Endodermal cell (in vitro differentiated cells): ENCODE measurements at regions not wholly inside any gene's neighbourhood (a gene's known extent, or its start where the extent isn't known, plus 50 kb on each side); places are given as distances from the start of the nearest gene placed in this dataset.

Source experiments
- DNase-seq: peaks from one replicate; pipeline ENCODE4 v3.0.0-alpha.2; 2017
- H3K27ac ChIP-seq: 2 replicates; pipeline ENCODE4 v1.5.1; 2013; ENCODE audit warnings: mild to moderate bottlenecking, low read depth, low read length, moderate library complexity
- H3K27me3 ChIP-seq: 2 replicates; pipeline ENCODE4 v1.6.1; 2013; ENCODE audit warnings: mild to moderate bottlenecking, low read length, moderate library complexity; ENCODE audit not compliant: insufficient read depth, control insufficient read depth, poor library complexity, severe bottlenecking
- H3K36me3 ChIP-seq: 2 replicates; pipeline ENCODE4 v1.7.0; 2013; ENCODE audit warnings: mild to moderate bottlenecking, low read length, moderate library complexity; ENCODE audit not compliant: control insufficient read depth, insufficient read depth
- H3K4me1 ChIP-seq: one replicate; pipeline ENCODE4 v1.7.0; 2013; ENCODE audit warnings: low read length; ENCODE audit not compliant: control insufficient read depth, insufficient read depth
- H3K4me3 ChIP-seq: 2 replicates; pipeline ENCODE4 v1.5.1; 2013; ENCODE audit warnings: mild to moderate bottlenecking, low read length, moderate library complexity
- H3K9ac ChIP-seq: 2 replicates; pipeline ENCODE4 v1.6.1; 2013; ENCODE audit warnings: mild to moderate bottlenecking, low read length, moderate library complexity; ENCODE audit not compliant: poor library complexity, severe bottlenecking; ENCODE audit errors: extremely low read depth
- H3K9me3 ChIP-seq: 2 replicates; pipeline ENCODE4 v1.6.1; 2013; ENCODE audit warnings: mild to moderate bottlenecking, low read length, moderate library complexity; ENCODE audit not compliant: control insufficient read depth
- H3K27ac Mint-ChIP-seq: 2 replicates; pipeline ENCODE4 v1.8.0; 2020; ENCODE audit warnings: mixed read lengths
- H3K27me3 Mint-ChIP-seq: 2 replicates; pipeline ENCODE4 v1.8.0; 2021; ENCODE audit warnings: mild to moderate bottlenecking, mixed read lengths; ENCODE audit not compliant: insufficient read depth
- H3K36me3 Mint-ChIP-seq: 2 replicates; pipeline ENCODE4 v1.8.0; 2020; ENCODE audit warnings: low read depth, mixed read lengths
- H3K4me1 Mint-ChIP-seq: 2 replicates; pipeline ENCODE4 v1.8.0; 2020; ENCODE audit warnings: mixed read lengths
- H3K4me3 Mint-ChIP-seq: 2 replicates; pipeline ENCODE4 v1.8.0; 2020; ENCODE audit warnings: mild to moderate bottlenecking, moderate library complexity, mixed read lengths
- H3K9me3 Mint-ChIP-seq: 2 replicates; pipeline ENCODE4 v1.8.0; 2020; ENCODE audit warnings: mild to moderate bottlenecking, mixed read lengths
- WGBS, 2 experiments: methylation state at CpG; one replicate each; pipeline versions ENCODE4 v1.1.5 to v1.1.7; 2013; ENCODE audit warnings: missing lambda C conversion rate in 2 of 2, mixed read lengths in 1 of 2; ENCODE audit not compliant: insufficient coverage in 1 of 2, insufficient read length in 1 of 2; 5-methylcytosine and 5-hydroxymethylcytosine counted together
- TF ChIP-seq, protein P1 (sequence below): fragments of 200-600 bp; sonication (generic); conservative IDR thresholded peaks from 2 replicates; pipeline ENCODE4 v1.5.0; 2021; ENCODE audit warnings: antibody characterized with exemption, mild to moderate bottlenecking

DNA sequence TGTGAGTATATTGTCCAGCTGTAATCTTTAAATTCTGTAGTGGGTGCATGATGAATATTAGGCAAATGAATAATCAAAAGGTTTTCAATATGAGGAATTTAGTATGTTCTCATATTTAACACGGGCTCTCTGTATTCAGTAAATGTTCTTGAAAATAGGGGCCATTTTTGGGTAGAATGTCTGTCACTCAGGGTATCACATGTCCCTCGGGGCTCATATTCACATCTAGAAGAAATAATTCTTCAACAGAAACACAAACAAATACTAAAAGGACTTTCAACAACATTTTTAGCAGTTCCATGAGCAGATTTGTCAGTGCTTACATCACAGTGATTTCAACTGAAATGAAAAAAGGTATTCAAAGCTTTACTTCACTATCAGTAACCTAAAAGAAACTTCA lies 1388.4 kb upstream of the MIR17HG start:
- Histone ChIP-seq H3K27ac (no peak overlapping the region), H3K9ac (no peak overlapping the region), H3K9me3 (peaks cover 10% of the 10 kb centered on the region), H3K36me3 (no peaks in the 10 kb centered on the region), H3K27me3 (no peaks in the 10 kb centered on the region), H3K4me1 (no peaks in the 10 kb centered on the region), H3K4me3 (no peak overlapping the region)
- TF ChIP-seq, protein P1, sequence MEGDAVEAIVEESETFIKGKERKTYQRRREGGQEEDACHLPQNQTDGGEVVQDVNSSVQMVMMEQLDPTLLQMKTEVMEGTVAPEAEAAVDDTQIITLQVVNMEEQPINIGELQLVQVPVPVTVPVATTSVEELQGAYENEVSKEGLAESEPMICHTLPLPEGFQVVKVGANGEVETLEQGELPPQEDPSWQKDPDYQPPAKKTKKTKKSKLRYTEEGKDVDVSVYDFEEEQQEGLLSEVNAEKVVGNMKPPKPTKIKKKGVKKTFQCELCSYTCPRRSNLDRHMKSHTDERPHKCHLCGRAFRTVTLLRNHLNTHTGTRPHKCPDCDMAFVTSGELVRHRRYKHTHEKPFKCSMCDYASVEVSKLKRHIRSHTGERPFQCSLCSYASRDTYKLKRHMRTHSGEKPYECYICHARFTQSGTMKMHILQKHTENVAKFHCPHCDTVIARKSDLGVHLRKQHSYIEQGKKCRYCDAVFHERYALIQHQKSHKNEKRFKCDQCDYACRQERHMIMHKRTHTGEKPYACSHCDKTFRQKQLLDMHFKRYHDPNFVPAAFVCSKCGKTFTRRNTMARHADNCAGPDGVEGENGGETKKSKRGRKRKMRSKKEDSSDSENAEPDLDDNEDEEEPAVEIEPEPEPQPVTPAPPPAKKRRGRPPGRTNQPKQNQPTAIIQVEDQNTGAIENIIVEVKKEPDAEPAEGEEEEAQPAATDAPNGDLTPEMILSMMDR, result no peak
- Mint-ChIP-seq H3K27me3 (no peaks in the 10 kb centered on the region), H3K27ac (no peak overlapping the region), H3K36me3 (no peaks in the 10 kb centered on the region), H3K4me1 (peaks cover 5% of the 10 kb centered on the region), H3K4me3 (no peak overlapping the region), H3K9me3 (peaks cover 3% of the 10 kb centered on the region)
- whole genome bisulfite sequencing, 2 experiments, result 86% methylated on average over 2 of the region's 2 CpGs; no CpG with 5 or more reads in 1 of the 2 experiments
- DNase-seq, result no peak

DNA sequence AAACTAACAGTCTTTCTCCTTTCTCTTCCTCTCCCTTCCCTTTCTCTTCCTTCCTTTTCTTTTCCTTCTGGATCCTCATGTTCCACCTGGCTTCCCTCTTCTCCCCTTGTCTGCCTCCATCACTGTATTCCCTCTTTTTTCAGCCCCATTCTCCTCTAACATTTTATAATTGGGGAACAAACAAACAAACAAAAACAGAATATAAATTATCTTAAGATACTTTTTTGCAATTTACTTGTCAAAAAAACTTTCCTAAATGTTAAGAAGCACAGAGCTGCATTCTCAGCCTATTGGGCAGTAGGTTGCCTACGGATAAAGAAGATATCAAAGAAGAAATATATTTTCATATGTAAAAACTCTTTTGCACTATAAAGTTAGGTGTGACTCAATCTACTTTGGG lies 1382.2 kb upstream of the MIR17HG start:
- peaks cover 4% of the 10 kb centered on the region for H3K27me3 Mint-ChIP-seq
- Histone ChIP-seq H3K4me3 (no peak overlapping the region), H3K9me3 (peaks cover 4% of the 10 kb centered on the region), H3K36me3 (no peaks in the 10 kb centered on the region), H3K27ac (no peak overlapping the region), H3K4me1 (no peaks in the 10 kb centered on the region), H3K9ac (no peak overlapping the region), H3K27me3 (no peaks in the 10 kb centered on the region)
- no peak for DNase-seq
- H3K4me1 Mint-ChIP-seq, result peaks cover 26% of the 10 kb centered on the region
- WGBS, 2 experiments, result 100% methylated on average over 1 of the region's 1 CpG; no CpG with 5 or more reads in 1 of the 2 experiments
- no peaks in the 10 kb centered on the region for H3K9me3 Mint-ChIP-seq
- H3K4me3 Mint-ChIP-seq, result no peak overlapping the region
- no peak overlapping the region for H3K27ac Mint-ChIP-seq
- TF ChIP-seq, protein P1, result no peak
- H3K36me3 Mint-ChIP-seq, result no peaks in the 10 kb centered on the region

DNA sequence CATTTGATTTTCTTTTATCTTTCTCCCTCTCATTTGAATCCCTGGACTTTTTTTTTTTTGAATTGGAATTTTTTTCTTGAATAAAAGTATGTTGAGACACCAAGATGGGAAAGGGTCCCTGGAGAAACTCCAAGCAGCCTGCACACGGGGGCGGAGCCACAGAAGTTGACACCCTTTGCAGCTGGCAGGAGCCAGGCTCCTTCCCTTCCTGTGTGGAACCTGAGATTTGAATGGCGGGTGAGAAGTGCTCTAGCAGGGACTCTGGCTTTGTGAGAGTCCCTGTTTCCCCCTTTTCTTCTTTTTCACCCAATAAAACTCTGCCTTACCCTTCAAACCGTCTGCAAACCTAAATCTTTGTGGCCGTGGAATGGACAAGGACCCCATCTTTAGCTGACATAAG lies 1381.0 kb upstream of the MIR17HG start:
- TF ChIP-seq, protein P1, result no peak
- Mint-ChIP-seq H3K9me3 (no peaks in the 10 kb centered on the region), H3K27me3 (peaks cover 5% of the 10 kb centered on the region), H3K36me3 (no peaks in the 10 kb centered on the region), H3K4me3 (no peak overlapping the region), H3K27ac (no peak overlapping the region), H3K4me1 (peaks cover 31% of the 10 kb centered on the region)
- no peak overlapping the region for H3K9ac ChIP-seq
- 87 to 95% methylated on average over 4 to 5 of the region's 5 CpGs for WGBS, 2 experiments
- no peaks in the 10 kb centered on the region for H3K36me3 ChIP-seq
- H3K4me3 ChIP-seq, result no peak overlapping the region
- no peaks in the 10 kb centered on the region for H3K4me1 ChIP-seq
- no peak overlapping the region for H3K27ac ChIP-seq
- no peaks in the 10 kb centered on the region for H3K27me3 ChIP-seq
- DNase-seq, result peak; percentile 41
- H3K9me3 ChIP-seq, result peaks cover 11% of the 10 kb centered on the region
